HG02623 (cell line): ENCODE measurements at regions not wholly inside any gene's neighbourhood (a gene's known extent, or its start where the extent isn't known, plus 50 kb on each side); places are given as distances from the start of the nearest gene placed in this dataset.
"Not testable (repeated sequence)": the region's sequence is repeated elsewhere in the genome, so short reads cannot be mapped to it uniquely, and the experiment has no call there.

ENCODE experiments used
- ATAC-seq: cut with Tn5 transposase; IDR thresholded peaks from one replicate; pipeline ENCODE4 v1.9.1; 2021; ENCODE audit warnings: moderate library complexity; ENCODE audit not compliant: unreplicated experiment

DNA sequence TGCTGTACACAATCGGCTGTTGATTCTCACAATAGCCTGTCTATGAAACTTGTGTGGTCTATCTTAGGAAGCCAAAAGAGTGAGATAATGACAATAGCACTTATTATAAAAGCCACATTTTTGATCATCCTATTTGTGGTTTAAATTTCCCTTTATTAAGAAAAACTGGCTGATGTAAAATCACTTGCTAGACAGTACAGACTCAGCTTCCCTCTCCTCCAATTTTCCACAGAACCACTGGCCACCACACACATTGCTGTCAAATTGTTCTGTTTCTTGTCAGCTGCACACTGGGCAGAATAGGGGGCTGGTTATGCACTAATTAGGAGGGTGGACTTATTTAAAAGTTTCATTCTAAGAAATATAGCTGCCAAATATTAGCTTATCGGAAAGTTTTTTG lies 425.9 kb downstream of the EPHA3 start:
- no peak for ATAC-seq

- ATAC-seq = not testable (repeated sequence)
These were observed 447.2 kb downstream of the EPHA3 start for GRCh38 chr3:89554587-89554986.

GRCh38 chr3:89558711-89559110 lies 451.3 kb downstream of the EPHA3 start:
- no peak for ATAC-seq

GRCh38 chr3:89560568-89560967 lies 453.1 kb downstream of the EPHA3 start:
- ATAC-seq = no peak

DNA sequence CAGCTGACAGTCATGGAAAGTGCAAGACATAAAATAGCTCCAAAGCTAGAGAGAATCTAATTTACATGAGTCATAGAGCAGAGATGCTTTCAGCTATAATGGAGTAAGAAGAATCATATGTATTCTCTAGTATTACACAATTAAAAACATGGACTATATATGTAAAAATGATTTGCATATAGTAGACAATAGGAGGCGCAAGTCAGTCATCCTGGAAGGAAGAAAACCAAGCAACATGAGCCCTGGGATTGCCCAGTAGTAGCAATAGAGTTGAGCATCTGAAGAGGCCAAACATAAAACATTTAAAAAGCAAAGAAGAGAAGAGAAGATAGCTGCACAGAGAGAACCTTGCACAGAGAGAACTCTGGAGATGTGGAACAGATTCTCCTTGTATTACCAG lies 455.0 kb downstream of the EPHA3 start:
- no peak for ATAC-seq

DNA sequence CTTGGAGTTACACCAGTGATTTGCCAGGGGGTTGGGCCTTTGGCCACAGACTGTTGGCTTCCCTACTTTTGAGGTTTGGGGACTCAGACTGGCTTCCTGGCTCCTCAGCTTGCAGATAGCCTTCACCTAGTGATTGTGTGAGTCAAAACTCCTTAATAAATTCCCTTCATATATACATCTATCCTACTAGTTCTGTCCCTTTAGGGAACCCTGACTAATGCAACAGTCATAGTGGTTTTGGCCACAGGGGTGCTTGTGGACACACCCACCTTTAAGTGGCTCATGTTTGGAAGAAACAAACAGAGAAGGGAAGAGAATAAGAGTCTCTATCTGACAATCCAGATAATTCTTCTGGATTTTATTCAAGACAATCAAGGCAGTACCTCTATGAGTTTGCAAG lies 457.7 kb downstream of the EPHA3 start:
- no peak for ATAC-seq

- ATAC-seq = no peak
These were observed 463.0 kb downstream of the EPHA3 start for GRCh38 chr3:89570465-89570864.

DNA sequence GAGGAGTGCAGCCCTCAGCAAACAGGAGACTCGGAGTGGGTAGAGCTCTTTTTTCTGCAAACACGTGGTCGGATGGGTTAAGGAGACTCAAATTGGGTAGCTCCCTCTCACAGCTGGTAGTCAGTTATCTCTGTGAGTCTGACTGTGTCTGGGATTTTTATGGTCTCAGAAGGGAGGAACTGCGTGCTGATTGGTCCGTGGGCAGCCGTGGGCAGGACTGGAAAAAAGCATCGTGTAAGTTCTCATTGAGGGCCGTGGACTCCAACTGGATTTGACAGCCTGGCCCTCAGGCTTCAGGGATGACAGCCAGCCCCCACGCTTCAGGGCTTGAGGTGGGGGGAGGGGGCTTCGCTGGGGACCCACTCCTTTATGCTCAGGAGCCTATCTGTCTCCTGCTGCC lies 463.9 kb downstream of the EPHA3 start:
- no peak for ATAC-seq

GRCh38 chr3:89571707-89572106 lies 464.3 kb downstream of the EPHA3 start:
- no peak for ATAC-seq

DNA sequence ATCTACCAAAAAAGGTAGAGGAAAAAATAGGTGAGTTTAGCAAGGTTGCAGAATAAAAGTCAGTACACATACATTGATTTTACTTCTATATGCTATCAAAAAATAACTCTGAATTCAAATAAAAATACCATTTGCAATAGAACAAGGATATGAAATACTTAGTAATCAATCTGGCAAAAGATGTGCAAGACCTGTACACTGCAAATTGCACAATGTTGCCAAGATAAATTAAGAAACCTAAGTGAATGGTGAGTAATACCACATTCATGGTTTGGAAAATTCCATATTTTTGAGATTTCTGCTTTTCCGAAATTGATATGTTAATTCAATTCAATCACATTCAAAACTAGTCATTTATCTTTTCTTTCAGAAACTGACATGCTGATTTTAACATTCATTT lies 464.8 kb downstream of the EPHA3 start:
- ATAC-seq = no peak

GRCh38 chr3:89576417-89576816 lies 469.0 kb downstream of the EPHA3 start:
- no peak for ATAC-seq

- ATAC-seq = no peak
These were observed 470.5 kb downstream of the EPHA3 start for GRCh38 chr3:89577637-89578530.

DNA sequence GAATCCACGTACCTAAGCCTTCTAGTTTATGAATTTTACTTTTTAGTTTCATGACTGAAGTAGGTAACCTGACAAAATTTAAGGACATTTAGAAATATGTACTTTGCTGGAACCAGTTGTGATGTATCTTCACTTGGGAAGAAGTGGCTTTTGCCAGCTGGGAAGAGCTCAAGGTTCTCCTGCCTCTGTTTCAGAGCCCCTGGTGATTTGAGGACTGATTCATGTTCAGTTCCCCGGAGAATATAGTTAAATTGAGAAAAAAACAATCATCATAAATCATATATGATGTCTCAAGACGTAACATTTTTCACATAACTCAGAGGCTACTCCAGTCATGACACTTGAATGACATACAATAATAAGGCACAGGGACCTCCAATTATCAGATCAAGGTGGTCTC lies 473.4 kb downstream of the EPHA3 start:
- ATAC-seq = no peak

- ATAC-seq = no peak
These were observed 477.0 kb downstream of the EPHA3 start for GRCh38 chr3:89584398-89584797.

DNA sequence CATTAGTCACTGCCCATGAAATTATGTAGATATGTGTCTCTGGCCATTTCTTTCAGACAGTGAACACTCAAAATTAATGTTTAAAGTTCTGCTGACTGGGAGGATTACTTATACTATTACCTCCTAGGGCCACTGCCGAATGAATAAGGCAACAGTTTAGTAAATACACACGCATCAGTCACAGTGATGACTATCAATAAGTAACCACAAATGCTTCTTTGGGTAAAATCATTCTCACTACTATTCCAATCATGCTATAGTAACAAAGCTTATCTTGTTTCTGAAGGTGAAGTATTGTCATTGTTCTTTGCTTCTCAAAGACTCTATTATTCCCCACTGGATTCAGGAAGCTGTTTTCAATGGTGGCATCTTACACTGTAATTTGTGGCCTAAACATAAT lies 478.8 kb downstream of the EPHA3 start:
- no peak for ATAC-seq

- no peak for ATAC-seq
These were observed 479.3 kb downstream of the EPHA3 start for GRCh38 chr3:89586676-89587075.

DNA sequence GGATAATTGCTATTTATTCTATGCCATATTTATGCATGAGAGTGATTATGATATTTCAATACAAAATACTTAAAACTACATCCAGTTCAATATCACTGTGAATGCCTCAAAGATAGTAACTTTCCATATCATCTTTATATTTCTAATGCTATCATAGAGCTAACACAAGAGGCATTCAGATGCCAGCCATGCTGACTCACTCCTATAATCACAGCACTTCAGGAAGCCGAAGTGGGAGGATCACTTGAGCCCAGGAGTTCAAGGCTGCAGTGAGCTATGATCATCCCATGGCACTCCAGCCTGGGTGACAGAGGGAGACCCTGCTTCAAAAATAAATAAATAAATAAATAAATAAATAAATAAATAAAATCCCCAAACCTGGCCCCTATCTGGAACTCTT lies 498.7 kb downstream of the EPHA3 start:
- no peak for ATAC-seq

GRCh38 chr3:89612027-89612426 lies 504.6 kb downstream of the EPHA3 start:
- no peak for ATAC-seq

GRCh38 chr3:89613241-89613640 lies 505.8 kb downstream of the EPHA3 start:
- ATAC-seq = no peak

DNA sequence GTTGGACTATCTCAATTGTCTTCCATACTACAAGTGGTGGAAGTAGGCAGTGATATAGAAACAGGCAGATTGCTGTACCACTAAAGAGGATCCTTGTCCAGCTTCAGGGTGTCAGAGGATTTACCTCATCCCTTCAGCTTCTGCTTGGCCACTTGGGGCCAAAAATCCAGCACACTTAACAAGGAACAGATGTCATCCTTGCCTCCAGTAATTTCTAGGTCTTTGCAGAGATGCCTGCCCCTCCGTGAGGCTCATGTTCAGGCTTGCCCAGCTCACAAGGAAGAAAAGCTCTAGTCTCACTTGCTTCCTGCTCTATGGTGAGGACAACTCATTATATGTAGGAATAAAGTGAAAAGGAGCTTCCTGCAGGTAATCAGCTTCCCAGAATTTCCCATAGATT lies 510.3 kb downstream of the EPHA3 start:
- ATAC-seq = no peak

- ATAC-seq = no peak
These were observed 511.8 kb downstream of the EPHA3 start for GRCh38 chr3:89619263-89619662.

DNA sequence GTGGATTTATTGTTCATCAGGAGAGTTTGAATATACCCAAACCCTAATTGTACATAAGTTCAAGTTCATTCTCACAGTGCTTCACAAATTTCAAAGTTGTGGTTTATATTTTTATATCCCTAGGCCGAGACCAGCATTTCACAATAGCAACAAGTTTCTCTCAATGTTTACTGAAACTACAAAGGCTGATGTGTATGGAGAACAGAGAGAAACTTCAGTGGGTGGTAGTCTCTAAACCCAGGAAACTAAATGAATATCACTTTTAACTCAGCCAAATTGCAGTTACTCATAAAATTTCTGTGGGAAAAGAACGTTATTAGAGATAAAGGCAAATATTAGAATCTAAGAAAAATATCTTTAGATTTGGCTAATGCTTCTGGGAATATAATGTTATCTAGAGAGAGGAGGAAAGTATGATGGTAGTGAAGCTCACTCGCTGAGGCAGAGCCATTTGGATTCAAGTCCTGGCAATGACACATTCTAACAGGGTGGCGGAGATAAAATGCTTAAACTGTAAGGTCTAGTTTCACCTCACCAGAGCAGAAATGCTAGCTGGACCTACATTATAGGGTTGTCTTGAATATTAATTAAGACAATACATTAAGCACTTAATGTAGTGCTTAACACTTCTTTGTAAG lies 514.8 kb downstream of the EPHA3 start:
- no peak for ATAC-seq
